GM23338 (cell line): ENCODE measurements at regions not wholly inside any gene's neighbourhood (a gene's known extent, or its start where the extent isn't known, plus 50 kb on each side); places are given as distances from the start of the nearest gene placed in this dataset.

Experiments used
- ATAC-seq: fragments of 200-7000 bp; cut with Tn5 transposase; 3 replicates; pipeline ENCODE4 v1.9.1; 2020
- DNase-seq: peaks from one replicate; pipeline ENCODE4 v3.0.0-alpha.2; 2015; ENCODE audit warnings: low spot score
- H2AFZ ChIP-seq: fragments of 200-600 bp; sonication (generic); 2 replicates; pipeline ENCODE4 v1.8.0; 2016; ENCODE audit warnings: antibody characterized with exemption, mild to moderate bottlenecking, moderate library complexity
- H3F3A ChIP-seq: fragments of 200-600 bp; sonication (generic); replicated peaks from 2 replicates; pipeline ENCODE4 v1.8.0; 2017; ENCODE audit warnings: antibody characterized with exemption, mixed run types, low read depth
- H3K27ac ChIP-seq: fragments of 200-600 bp; sonication (generic); 2 replicates; pipeline ENCODE4 v1.6.1; 2016; ENCODE audit warnings: low read depth
- H3K27me3 ChIP-seq: fragments of 200-600 bp; sonication (generic); 2 replicates; pipeline ENCODE4 v1.8.0; 2016; ENCODE audit warnings: mild to moderate bottlenecking, mixed run types, moderate library complexity; ENCODE audit not compliant: insufficient read depth
- H3K36me3 ChIP-seq: fragments of 200-600 bp; sonication (generic); 2 replicates; pipeline ENCODE4 v1.8.0; 2016; ENCODE audit warnings: mild to moderate bottlenecking; ENCODE audit not compliant: insufficient read depth
- H3K4me1 ChIP-seq: fragments of 200-600 bp; sonication (generic); 2 replicates; pipeline ENCODE4 v1.8.0; 2016; ENCODE audit warnings: mild to moderate bottlenecking, moderate library complexity; ENCODE audit not compliant: insufficient read depth
- H3K4me2 ChIP-seq: fragments of 200-600 bp; sonication (generic); 2 replicates; pipeline ENCODE4 v1.7.1; 2017; ENCODE audit warnings: mixed run types
- H3K4me3 ChIP-seq: fragments of 200-600 bp; sonication (generic); 2 replicates; pipeline ENCODE4 v1.6.1; 2016; ENCODE audit warnings: mixed run types
- H3K79me2 ChIP-seq: fragments of 200-600 bp; sonication (generic); replicated peaks from 2 replicates; pipeline ENCODE4 v1.8.0; 2017; ENCODE audit warnings: mild to moderate bottlenecking; ENCODE audit not compliant: insufficient read depth
- H3K9me2 ChIP-seq: fragments of 200-600 bp; sonication (generic); 2 replicates; pipeline ENCODE4 v1.8.0; 2017; ENCODE audit not compliant: insufficient read depth
- H4K20me1 ChIP-seq: fragments of 200-600 bp; sonication (generic); replicated peaks from 2 replicates; pipeline ENCODE4 v1.8.0; 2017; ENCODE audit warnings: mild to moderate bottlenecking; ENCODE audit not compliant: insufficient read depth
- H3K27ac Mint-ChIP-seq: 2 replicates; pipeline ENCODE4 v1.8.0; 2020; ENCODE audit warnings: inconsistent platforms, mild to moderate bottlenecking, moderate library complexity, mixed read lengths
- H3K27me3 Mint-ChIP-seq: 3 replicates; pipeline ENCODE4 v1.8.0; 2022; ENCODE audit warnings: low read depth, mild to moderate bottlenecking, moderate library complexity, mixed read lengths, inconsistent platforms; ENCODE audit not compliant: insufficient read depth, poor library complexity
- H3K36me3 Mint-ChIP-seq: 3 replicates; pipeline ENCODE4 v1.8.0; 2021; ENCODE audit warnings: low read depth, mild to moderate bottlenecking, inconsistent platforms, moderate library complexity, mixed read lengths
- H3K4me1 Mint-ChIP-seq: 3 replicates; pipeline ENCODE4 v1.8.0; 2020; ENCODE audit warnings: mild to moderate bottlenecking, inconsistent platforms, mixed read lengths
- H3K4me3 Mint-ChIP-seq: 3 replicates; pipeline ENCODE4 v1.8.0; 2021; ENCODE audit warnings: moderate library complexity, mild to moderate bottlenecking, inconsistent platforms, mixed read lengths
- H3K9me3 Mint-ChIP-seq: 3 replicates; pipeline ENCODE4 v1.8.0; 2020; ENCODE audit warnings: moderate library complexity, mild to moderate bottlenecking, inconsistent platforms, mixed read lengths
- CREB1 ChIP-seq: fragments of 250-450 bp; sonication (Bioruptor Pico); IDR thresholded peaks from 2 replicates; pipeline ENCODE4 v1.5.0; 2020; ENCODE audit warnings: low read depth, mild to moderate bottlenecking, moderate library complexity
- EZH2phosphoT487 ChIP-seq: fragments of 200-600 bp; sonication (generic); IDR thresholded peaks from one replicate; pipeline ENCODE4 v1.8.1; 2018; ENCODE audit warnings: antibody characterized with exemption; ENCODE audit not compliant: unreplicated experiment
- JUNB ChIP-seq: IDR thresholded peaks from one replicate; pipeline ENCODE4 v1.6.1; 2016; ENCODE audit warnings: antibody characterized with exemption; ENCODE audit not compliant: unreplicated experiment
- POLR2AphosphoS5 ChIP-seq: IDR thresholded peaks from 2 replicates; pipeline ENCODE4 v1.6.1; 2016; ENCODE audit warnings: antibody characterized with exemption, low read depth
- ZNF114 ChIP-seq: fragments of 250-450 bp; sonication (Bioruptor Pico); IDR thresholded peaks from 2 replicates; pipeline ENCODE4 v1.5.0; 2020; ENCODE audit warnings: mild to moderate bottlenecking, moderate library complexity
- ZNF331 ChIP-seq: fragments of 250-450 bp; sonication (Bioruptor Pico); IDR thresholded peaks from 2 replicates; pipeline ENCODE4 v1.5.0; 2020; ENCODE audit warnings: low read depth, mild to moderate bottlenecking, moderate library complexity
- TF ChIP-seq, protein P1 (sequence below): fragments of 250-450 bp; sonication (Bioruptor Pico); IDR thresholded peaks from 2 replicates; pipeline ENCODE4 v1.5.0; 2020; ENCODE audit warnings: mild to moderate bottlenecking, moderate library complexity
- TF ChIP-seq, protein P2 (sequence below), 2 experiments: fragments of 200-600 bp in 1 of 2; sonication (generic) in 1 of 2; conservative IDR thresholded peaks; 2 replicates each; pipeline versions ENCODE4 v1.5.1 to v1.6.1; 2016 to 2017; ENCODE audit warnings: antibody characterized with exemption in 2 of 2, low read depth in 2 of 2, mild to moderate bottlenecking in 2 of 2, moderate library complexity in 1 of 2
- TF ChIP-seq, protein P3 (sequence below): IDR thresholded peaks from 2 replicates; pipeline ENCODE4 v1.6.1; 2016; ENCODE audit warnings: antibody characterized with exemption

DNA sequence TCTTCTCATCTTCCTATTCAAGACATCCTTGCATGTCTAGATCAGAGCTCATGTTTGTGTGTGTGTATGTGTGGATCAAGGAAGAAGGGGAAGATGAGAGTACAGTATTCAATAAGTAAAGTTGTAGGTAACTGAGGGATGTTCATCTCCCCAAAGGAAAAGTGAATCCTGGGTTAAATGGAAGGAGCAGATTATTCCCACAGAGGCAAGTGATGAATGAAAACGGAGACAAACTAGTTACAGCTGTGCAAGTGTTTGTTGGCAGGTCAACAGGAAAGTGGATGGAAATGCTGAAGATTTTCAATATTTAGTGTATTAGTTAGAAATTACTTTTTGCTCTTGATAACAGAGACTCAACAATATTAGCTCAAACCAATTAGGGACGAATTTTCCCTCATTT is 84.2 kb upstream of the PDZRN3 start (continued):
- TF ChIP-seq, protein P1, sequence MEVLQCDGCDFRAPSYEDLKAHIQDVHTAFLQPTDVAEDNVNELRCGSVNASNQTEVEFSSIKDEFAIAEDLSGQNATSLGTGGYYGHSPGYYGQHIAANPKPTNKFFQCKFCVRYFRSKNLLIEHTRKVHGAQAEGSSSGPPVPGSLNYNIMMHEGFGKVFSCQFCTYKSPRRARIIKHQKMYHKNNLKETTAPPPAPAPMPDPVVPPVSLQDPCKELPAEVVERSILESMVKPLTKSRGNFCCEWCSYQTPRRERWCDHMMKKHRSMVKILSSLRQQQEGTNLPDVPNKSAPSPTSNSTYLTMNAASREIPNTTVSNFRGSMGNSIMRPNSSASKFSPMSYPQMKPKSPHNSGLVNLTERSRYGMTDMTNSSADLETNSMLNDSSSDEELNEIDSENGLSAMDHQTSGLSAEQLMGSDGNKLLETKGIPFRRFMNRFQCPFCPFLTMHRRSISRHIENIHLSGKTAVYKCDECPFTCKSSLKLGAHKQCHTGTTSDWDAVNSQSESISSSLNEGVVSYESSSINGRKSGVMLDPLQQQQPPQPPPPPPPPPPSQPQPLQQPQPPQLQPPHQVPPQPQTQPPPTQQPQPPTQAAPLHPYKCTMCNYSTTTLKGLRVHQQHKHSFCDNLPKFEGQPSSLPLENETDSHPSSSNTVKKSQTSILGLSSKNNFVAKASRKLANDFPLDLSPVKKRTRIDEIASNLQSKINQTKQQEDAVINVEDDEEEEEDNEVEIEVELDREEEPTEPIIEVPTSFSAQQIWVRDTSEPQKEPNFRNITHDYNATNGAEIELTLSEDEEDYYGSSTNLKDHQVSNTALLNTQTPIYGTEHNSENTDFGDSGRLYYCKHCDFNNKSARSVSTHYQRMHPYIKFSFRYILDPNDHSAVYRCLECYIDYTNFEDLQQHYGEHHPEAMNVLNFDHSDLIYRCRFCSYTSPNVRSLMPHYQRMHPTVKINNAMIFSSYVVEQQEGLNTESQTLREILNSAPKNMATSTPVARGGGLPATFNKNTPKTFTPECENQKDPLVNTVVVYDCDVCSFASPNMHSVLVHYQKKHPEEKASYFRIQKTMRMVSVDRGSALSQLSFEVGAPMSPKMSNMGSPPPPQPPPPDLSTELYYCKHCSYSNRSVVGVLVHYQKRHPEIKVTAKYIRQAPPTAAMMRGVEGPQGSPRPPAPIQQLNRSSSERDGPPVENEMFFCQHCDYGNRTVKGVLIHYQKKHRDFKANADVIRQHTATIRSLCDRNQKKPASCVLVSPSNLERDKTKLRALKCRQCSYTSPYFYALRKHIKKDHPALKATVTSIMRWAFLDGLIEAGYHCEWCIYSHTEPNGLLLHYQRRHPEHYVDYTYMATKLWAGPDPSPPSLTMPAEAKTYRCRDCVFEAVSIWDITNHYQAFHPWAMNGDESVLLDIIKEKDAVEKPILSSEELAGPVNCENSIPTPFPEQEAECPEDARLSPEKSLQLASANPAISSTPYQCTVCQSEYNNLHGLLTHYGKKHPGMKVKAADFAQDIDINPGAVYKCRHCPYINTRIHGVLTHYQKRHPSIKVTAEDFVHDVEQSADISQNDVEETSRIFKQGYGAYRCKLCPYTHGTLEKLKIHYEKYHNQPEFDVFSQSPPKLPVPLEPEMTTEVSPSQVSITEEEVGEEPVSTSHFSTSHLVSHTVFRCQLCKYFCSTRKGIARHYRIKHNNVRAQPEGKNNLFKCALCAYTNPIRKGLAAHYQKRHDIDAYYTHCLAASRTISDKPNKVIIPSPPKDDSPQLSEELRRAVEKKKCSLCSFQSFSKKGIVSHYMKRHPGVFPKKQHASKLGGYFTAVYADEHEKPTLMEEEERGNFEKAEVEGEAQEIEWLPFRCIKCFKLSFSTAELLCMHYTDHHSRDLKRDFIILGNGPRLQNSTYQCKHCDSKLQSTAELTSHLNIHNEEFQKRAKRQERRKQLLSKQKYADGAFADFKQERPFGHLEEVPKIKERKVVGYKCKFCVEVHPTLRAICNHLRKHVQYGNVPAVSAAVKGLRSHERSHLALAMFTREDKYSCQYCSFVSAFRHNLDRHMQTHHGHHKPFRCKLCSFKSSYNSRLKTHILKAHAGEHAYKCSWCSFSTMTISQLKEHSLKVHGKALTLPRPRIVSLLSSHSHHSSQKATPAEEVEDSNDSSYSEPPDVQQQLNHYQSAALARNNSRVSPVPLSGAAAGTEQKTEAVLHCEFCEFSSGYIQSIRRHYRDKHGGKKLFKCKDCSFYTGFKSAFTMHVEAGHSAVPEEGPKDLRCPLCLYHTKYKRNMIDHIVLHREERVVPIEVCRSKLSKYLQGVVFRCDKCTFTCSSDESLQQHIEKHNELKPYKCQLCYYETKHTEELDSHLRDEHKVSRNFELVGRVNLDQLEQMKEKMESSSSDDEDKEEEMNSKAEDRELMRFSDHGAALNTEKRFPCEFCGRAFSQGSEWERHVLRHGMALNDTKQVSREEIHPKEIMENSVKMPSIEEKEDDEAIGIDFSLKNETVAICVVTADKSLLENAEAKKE = no peak
- TF ChIP-seq POLR2AphosphoS5 = no peak
- no peak for TF ChIP-seq EZH2phosphoT487
- TF ChIP-seq, protein P2, sequence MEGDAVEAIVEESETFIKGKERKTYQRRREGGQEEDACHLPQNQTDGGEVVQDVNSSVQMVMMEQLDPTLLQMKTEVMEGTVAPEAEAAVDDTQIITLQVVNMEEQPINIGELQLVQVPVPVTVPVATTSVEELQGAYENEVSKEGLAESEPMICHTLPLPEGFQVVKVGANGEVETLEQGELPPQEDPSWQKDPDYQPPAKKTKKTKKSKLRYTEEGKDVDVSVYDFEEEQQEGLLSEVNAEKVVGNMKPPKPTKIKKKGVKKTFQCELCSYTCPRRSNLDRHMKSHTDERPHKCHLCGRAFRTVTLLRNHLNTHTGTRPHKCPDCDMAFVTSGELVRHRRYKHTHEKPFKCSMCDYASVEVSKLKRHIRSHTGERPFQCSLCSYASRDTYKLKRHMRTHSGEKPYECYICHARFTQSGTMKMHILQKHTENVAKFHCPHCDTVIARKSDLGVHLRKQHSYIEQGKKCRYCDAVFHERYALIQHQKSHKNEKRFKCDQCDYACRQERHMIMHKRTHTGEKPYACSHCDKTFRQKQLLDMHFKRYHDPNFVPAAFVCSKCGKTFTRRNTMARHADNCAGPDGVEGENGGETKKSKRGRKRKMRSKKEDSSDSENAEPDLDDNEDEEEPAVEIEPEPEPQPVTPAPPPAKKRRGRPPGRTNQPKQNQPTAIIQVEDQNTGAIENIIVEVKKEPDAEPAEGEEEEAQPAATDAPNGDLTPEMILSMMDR (conservative IDR thresholded peaks at IDR 0.05; ENCODE audit: low read depth in 2 of 2) = no peak
- TF ChIP-seq ZNF114 (CRISPR knock-in tag) = no peak
- no peak for TF ChIP-seq ZNF331 (CRISPR knock-in tag)
- no peak for TF ChIP-seq JUNB
- TF ChIP-seq CREB1 = no peak

DNA sequence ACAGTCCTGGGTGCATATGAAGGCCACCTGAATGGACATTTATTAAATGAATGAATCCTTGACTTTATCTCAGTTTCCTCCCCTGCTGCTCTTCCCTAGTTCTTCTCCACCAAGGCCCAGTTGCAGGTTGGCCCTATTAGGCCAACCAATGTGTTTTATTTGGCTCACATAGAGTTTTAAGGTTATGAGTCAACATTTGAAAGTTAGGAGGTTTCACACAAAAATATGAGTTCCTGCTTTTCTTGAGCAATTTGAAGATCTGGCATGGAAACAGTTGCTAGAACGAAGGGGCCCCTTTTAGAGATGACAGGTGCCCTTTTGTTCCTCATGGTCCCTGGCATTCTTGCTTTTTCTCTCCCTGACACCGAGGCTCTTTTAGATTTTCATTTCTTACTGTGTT is 83.0 kb upstream of the PDZRN3 start:
- no peak overlapping the region for H3K4me3 ChIP-seq
- no peaks in the 10 kb centered on the region for H3K4me1 Mint-ChIP-seq
- TF ChIP-seq, protein P3, sequence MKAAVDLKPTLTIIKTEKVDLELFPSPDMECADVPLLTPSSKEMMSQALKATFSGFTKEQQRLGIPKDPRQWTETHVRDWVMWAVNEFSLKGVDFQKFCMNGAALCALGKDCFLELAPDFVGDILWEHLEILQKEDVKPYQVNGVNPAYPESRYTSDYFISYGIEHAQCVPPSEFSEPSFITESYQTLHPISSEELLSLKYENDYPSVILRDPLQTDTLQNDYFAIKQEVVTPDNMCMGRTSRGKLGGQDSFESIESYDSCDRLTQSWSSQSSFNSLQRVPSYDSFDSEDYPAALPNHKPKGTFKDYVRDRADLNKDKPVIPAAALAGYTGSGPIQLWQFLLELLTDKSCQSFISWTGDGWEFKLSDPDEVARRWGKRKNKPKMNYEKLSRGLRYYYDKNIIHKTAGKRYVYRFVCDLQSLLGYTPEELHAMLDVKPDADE = no peak

More for the DNA sequence above, 83.0 kb upstream of the PDZRN3 start:
- H3K27me3 ChIP-seq = no peaks in the 10 kb centered on the region
- no peak for DNase-seq
- H3K79me2 ChIP-seq = no peaks in the 10 kb centered on the region
- H3K27ac ChIP-seq = no peak overlapping the region
- H3F3A ChIP-seq = no peaks in the 10 kb centered on the region
- no peaks in the 10 kb centered on the region for H4K20me1 ChIP-seq
- H3K27me3 Mint-ChIP-seq = peaks cover 2% of the 10 kb centered on the region
- peaks cover 6% of the 10 kb centered on the region; the same call in 1 of the 2 replicates for H3K9me2 ChIP-seq
- no peaks in the 10 kb centered on the region for H3K36me3 ChIP-seq
- H3K36me3 Mint-ChIP-seq = no peaks in the 10 kb centered on the region
- no peaks in the 10 kb centered on the region for H3K9me3 Mint-ChIP-seq
- no peaks in the 10 kb centered on the region for H3K4me1 ChIP-seq
- H2AFZ ChIP-seq = no peak overlapping the region
- no peak overlapping the region for H3K4me2 ChIP-seq
- ATAC-seq = no peak
- no peak overlapping the region for H3K27ac Mint-ChIP-seq
- no peak overlapping the region for H3K4me3 Mint-ChIP-seq
